CD14-positive monocyte (primary cell): ENCODE measurements at regions not wholly inside any gene's neighbourhood (a gene's known extent, or its start where the extent isn't known, plus 50 kb on each side); places are given as distances from the start of the nearest gene placed in this dataset.

Experiments used
- DNase-seq, 3 donors: peaks; one replicate each; pipeline ENCODE4 v3.0.0-alpha.2; 2011 to 2022
- H2AFZ ChIP-seq: 2 replicates; pipeline ENCODE4 v1.6.0; 2012; ENCODE audit warnings: mild to moderate bottlenecking, low read depth, low read length, inconsistent platforms; ENCODE audit not compliant: insufficient read depth, poor library complexity, severe bottlenecking
- H3K27ac ChIP-seq, 2 donors: 1 replicate in 1 of 2; 2 replicates in 1 of 2; pipeline ENCODE4 v1.5.1; 2012 to 2013; ENCODE audit warnings: low read length in 2 of 2, control low read depth in 1 of 2, inconsistent platforms in 1 of 2, low read depth in 1 of 2, mild to moderate bottlenecking in 1 of 2
- H3K27me3 ChIP-seq, 2 donors: one replicate each; pipeline versions ENCODE4 v1.6.0 to v1.6.1; 2011 to 2013; ENCODE audit warnings: low read length in 2 of 2; ENCODE audit not compliant: control insufficient read depth in 2 of 2, insufficient read depth in 2 of 2
- H3K36me3 ChIP-seq, 2 donors: replicated peaks in 1 of 2; 1 replicate in 1 of 2; 2 replicates in 1 of 2; pipeline versions ENCODE4 v1.5.1 to v1.6.1; 2012 to 2013; ENCODE audit warnings: low read length in 2 of 2, control low read depth in 1 of 2, inconsistent platforms in 1 of 2, mild to moderate bottlenecking in 1 of 2; ENCODE audit not compliant: insufficient read depth in 2 of 2, control insufficient read depth in 1 of 2
- H3K4me1 ChIP-seq, 2 donors: 1 replicate in 1 of 2; 2 replicates in 1 of 2; pipeline versions ENCODE4 v1.5.1 to v1.6.1; 2012 to 2013; ENCODE audit warnings: low read length in 2 of 2, control low read depth in 1 of 2, inconsistent platforms in 1 of 2, mild to moderate bottlenecking in 1 of 2, moderate library complexity in 1 of 2; ENCODE audit not compliant: insufficient read depth in 2 of 2, control insufficient read depth in 1 of 2
- H3K4me2 ChIP-seq: replicated peaks from 2 replicates; pipeline ENCODE3; 2012; ENCODE audit warnings: low read length, moderate library complexity, mild to moderate bottlenecking; ENCODE audit not compliant: poor library complexity, severe bottlenecking; ENCODE audit errors: extremely low read depth
- H3K4me3 ChIP-seq, 3 experiments: fragments of 200-600 bp in 1 of 3; sonication (generic) in 1 of 3; replicated peaks in 1 of 3; 1 replicate in 2 of 3; 2 replicates in 1 of 3; pipeline ENCODE4 v1.5.1; 2011 to 2013; ENCODE audit warnings: low read length in 3 of 3, mild to moderate bottlenecking in 3 of 3, control low read depth in 2 of 3, low read depth in 2 of 3, inconsistent platforms in 1 of 3, moderate library complexity in 1 of 3
- H3K79me2 ChIP-seq: 2 replicates; pipeline ENCODE4 v1.6.0; 2012; ENCODE audit warnings: mild to moderate bottlenecking, control low read depth, inconsistent platforms, low read length, moderate library complexity; ENCODE audit not compliant: insufficient read depth
- H3K9ac ChIP-seq: 2 replicates; pipeline ENCODE4 v1.6.0; 2017; ENCODE audit warnings: low read length, mild to moderate bottlenecking; ENCODE audit not compliant: insufficient read depth, poor library complexity, severe bottlenecking
- H3K9me3 ChIP-seq, 2 donors: replicated peaks in 1 of 2; 1 replicate in 1 of 2; 2 replicates in 1 of 2; pipeline versions ENCODE4 v1.5.1 to v1.6.1; 2012 to 2013; ENCODE audit warnings: low read length in 2 of 2, control low read depth in 1 of 2; ENCODE audit not compliant: control insufficient read depth in 1 of 2, insufficient read depth in 1 of 2
- H4K20me1 ChIP-seq: 2 replicates; pipeline ENCODE4 v1.6.0; 2012; ENCODE audit warnings: mild to moderate bottlenecking, low read length, control low read depth, moderate library complexity; ENCODE audit not compliant: insufficient read depth
- H3K27ac Mint-ChIP-seq, 7 donors: one replicate each; pipeline ENCODE4 v1.8.0; 2020; ENCODE audit warnings: mild to moderate bottlenecking in 7 of 7, mixed read lengths in 7 of 7, moderate library complexity in 6 of 7, inconsistent platforms in 2 of 7
- H3K27me3 Mint-ChIP-seq, 3 donors: one replicate each; pipeline ENCODE4 v1.8.0; 2021 to 2022; ENCODE audit warnings: low read depth in 3 of 3, mild to moderate bottlenecking in 3 of 3, mixed read lengths in 3 of 3, moderate library complexity in 3 of 3, inconsistent platforms in 1 of 3
- H3K36me3 Mint-ChIP-seq, 2 donors: one replicate each; pipeline ENCODE4 v1.8.0; 2020; ENCODE audit warnings: mixed read lengths in 2 of 2, inconsistent platforms in 1 of 2, mild to moderate bottlenecking in 1 of 2
- H3K4me1 Mint-ChIP-seq: one replicate; pipeline ENCODE4 v1.8.0; 2020; ENCODE audit warnings: mild to moderate bottlenecking, mixed read lengths
- H3K4me3 Mint-ChIP-seq, 2 donors: one replicate each; pipeline ENCODE4 v1.8.0; 2020; ENCODE audit warnings: mild to moderate bottlenecking in 2 of 2, mixed read lengths in 2 of 2, moderate library complexity in 1 of 2
- H3K9me3 Mint-ChIP-seq, 7 donors: one replicate each; pipeline ENCODE4 v1.8.0; 2020 to 2022; ENCODE audit warnings: mixed read lengths in 7 of 7, mild to moderate bottlenecking in 6 of 7, moderate library complexity in 6 of 7, inconsistent platforms in 2 of 7
- WGBS: methylation state at CpG from one replicate; pipeline ENCODE4 v1.1.5; 2013; ENCODE audit warnings: missing lambda C conversion rate; ENCODE audit not compliant: insufficient coverage; 5-methylcytosine and 5-hydroxymethylcytosine counted together
- intact Hi-C, 2 donors: fragments of 100-400 bp; cut with micrococcal nuclease; formaldehyde crosslinking; loops; one replicate each; pipeline versions ENCODE4 v1.15.0 to v1.15.1; 2023
- TF ChIP-seq, protein P1 (sequence below): fragments of 200-600 bp; IDR thresholded peaks from one replicate; pipeline ENCODE4 v1.8.0; 2022; ENCODE audit warnings: antibody characterized with exemption, mild to moderate bottlenecking

GRCh38 chr11:29584342-29584741 lies 432.5 kb downstream of the KCNA4 start:
- Histone ChIP-seq H3K4me3 (no peak overlapping the region), H3K36me3 (no peaks in the 10 kb centered on the region), H3K9me3 (peaks cover 0 to 3% of the 10 kb centered on the region in 2 donors), H3K4me1 (no peaks in the 10 kb centered on the region), H4K20me1 (no peaks in the 10 kb centered on the region), H2AFZ (no peak overlapping the region), H3K27ac (no peak overlapping the region), H3K4me2 (no peak overlapping the region), H3K79me2 (no peaks in the 10 kb centered on the region), H3K9ac (no peak overlapping the region), H3K27me3 (no peaks in the 10 kb centered on the region)
- Mint-ChIP-seq H3K27ac (no peak overlapping the region), H3K4me1 (no peaks in the 10 kb centered on the region), H3K4me3 (no peak overlapping the region), H3K36me3 (no peaks in the 10 kb centered on the region), H3K27me3 (no peaks in the 10 kb centered on the region), H3K9me3 (peaks cover 0 to 4% (median 2%) of the 10 kb centered on the region in 7 donors)
- TF ChIP-seq, protein P1, sequence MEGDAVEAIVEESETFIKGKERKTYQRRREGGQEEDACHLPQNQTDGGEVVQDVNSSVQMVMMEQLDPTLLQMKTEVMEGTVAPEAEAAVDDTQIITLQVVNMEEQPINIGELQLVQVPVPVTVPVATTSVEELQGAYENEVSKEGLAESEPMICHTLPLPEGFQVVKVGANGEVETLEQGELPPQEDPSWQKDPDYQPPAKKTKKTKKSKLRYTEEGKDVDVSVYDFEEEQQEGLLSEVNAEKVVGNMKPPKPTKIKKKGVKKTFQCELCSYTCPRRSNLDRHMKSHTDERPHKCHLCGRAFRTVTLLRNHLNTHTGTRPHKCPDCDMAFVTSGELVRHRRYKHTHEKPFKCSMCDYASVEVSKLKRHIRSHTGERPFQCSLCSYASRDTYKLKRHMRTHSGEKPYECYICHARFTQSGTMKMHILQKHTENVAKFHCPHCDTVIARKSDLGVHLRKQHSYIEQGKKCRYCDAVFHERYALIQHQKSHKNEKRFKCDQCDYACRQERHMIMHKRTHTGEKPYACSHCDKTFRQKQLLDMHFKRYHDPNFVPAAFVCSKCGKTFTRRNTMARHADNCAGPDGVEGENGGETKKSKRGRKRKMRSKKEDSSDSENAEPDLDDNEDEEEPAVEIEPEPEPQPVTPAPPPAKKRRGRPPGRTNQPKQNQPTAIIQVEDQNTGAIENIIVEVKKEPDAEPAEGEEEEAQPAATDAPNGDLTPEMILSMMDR, result no peak
- DNase-seq, result no peak
- intact Hi-C loops, result no loop called here

DNA sequence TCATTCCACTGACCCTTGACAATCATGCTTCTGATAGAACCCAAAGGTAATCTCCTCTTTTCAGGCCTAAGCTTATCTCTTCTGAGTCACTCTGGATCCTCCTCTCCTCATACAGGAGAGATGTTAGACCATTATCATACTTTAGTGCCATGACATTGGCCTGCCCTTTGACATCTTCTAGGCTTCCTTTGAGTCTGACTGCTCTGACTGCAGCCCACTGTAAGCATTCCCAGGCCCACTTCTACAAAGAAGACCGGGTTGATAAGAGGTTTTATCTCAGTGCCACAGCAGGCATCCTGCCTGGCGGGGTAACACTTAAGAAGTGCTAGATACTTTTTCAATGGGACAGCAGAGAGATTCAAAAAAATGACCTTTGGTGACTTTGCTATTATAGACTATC lies 438.0 kb downstream of the KCNA4 start:
- TF ChIP-seq, protein P1, result no peak
- no peak overlapping the region for H3K4me3 ChIP-seq
- no peak overlapping the region for H2AFZ ChIP-seq
- H3K4me2 ChIP-seq, result no peak overlapping the region
- no peak overlapping the region for H3K27ac Mint-ChIP-seq
- peaks cover 0 to 8% (median 3%) of the 10 kb centered on the region in 7 donors for H3K9me3 Mint-ChIP-seq
- 86% methylated on average over 1 of the region's 2 CpGs for WGBS
- no peak overlapping the region for H3K4me3 Mint-ChIP-seq
- no peak overlapping the region for H3K9ac ChIP-seq
- H3K4me1 Mint-ChIP-seq, result no peaks in the 10 kb centered on the region
- no peaks in the 10 kb centered on the region for H3K36me3 Mint-ChIP-seq
- no peak for DNase-seq
- H3K79me2 ChIP-seq, result no peaks in the 10 kb centered on the region
- H3K27ac ChIP-seq, result no peak overlapping the region
- H3K27me3 Mint-ChIP-seq, result no peaks in the 10 kb centered on the region
- no peaks in the 10 kb centered on the region for H3K4me1 ChIP-seq
- no peaks in the 10 kb centered on the region for H4K20me1 ChIP-seq
- peaks cover 3 to 5% of the 10 kb centered on the region in 2 donors for H3K9me3 ChIP-seq
- H3K27me3 ChIP-seq, result no peaks in the 10 kb centered on the region
- H3K36me3 ChIP-seq, result no peaks in the 10 kb centered on the region
- intact Hi-C loops, result no loop called here
